Stomach (tissue), 4 donors: ENCODE measurements at regions not wholly inside any gene's neighbourhood (a gene's known extent, or its start where the extent isn't known, plus 50 kb on each side); places are given as distances from the start of the nearest gene placed in this dataset.

Experiments used
- CTCF ChIP-seq, 7 experiments: fragments of 450-650 bp in 4 of 7; fragments of 200-600 bp in 3 of 7; sonication (generic) in 3 of 7; IDR thresholded peaks; one replicate each; pipeline ENCODE4 v1.5.1; 2016 to 2019; ENCODE audit warnings: antibody characterized with exemption in 7 of 7, control low read depth in 2 of 7, mild to moderate bottlenecking in 1 of 7
- POLR2A ChIP-seq, 4 donors: fragments of 450-650 bp; IDR thresholded peaks; one replicate each; pipeline ENCODE4 v1.6.1; 2016; ENCODE audit warnings: antibody characterized with exemption in 4 of 4, control low read depth in 2 of 4, mild to moderate bottlenecking in 1 of 4, moderate library complexity in 1 of 4

- TF ChIP-seq POLR2A (IDR thresholded peaks at IDR 0.05) (no peak), CTCF (IDR thresholded peaks at IDR 0.05) (no peak)
Measured at GRCh38 chr12:63496654-63497053, 171.6 kb downstream of the DPY19L2 start.
